SHP77 treated with DMSO at 0.1 percent for 48 hours (cell line): ENCODE measurements at regions not wholly inside any gene's neighbourhood (a gene's known extent, or its start where the extent isn't known, plus 50 kb on each side); places are given as distances from the start of the nearest gene placed in this dataset.

Experiments used
- DNase-seq: peaks from one replicate; lab custom pipeline; 2025; lab: John Stamatoyannopoulos, UW

GRCh38 chr4:140213116-140213515, 59.1 kb upstream of the MAML3 start:
- DNase-seq = no peak

GRCh38 chr4:140212646-140213045, 58.7 kb upstream of the MAML3 start:
- no peak for DNase-seq

GRCh38 chr4:140212194-140212593, 58.2 kb upstream of the MAML3 start:
- no peak for DNase-seq

- no peak for DNase-seq
These were observed 57.7 kb upstream of the MAML3 start for GRCh38 chr4:140211693-140212092.

GRCh38 chr4:140211161-140211560, 57.2 kb upstream of the MAML3 start:
- DNase-seq = no peak

- DNase-seq = no peak
These were observed 54.9 kb upstream of the MAML3 start for GRCh38 chr4:140208921-140209320.
